Mucosa of rectum (tissue), 2 donors: ENCODE measurements at regions not wholly inside any gene's neighbourhood (a gene's known extent, or its start where the extent isn't known, plus 50 kb on each side); places are given as distances from the start of the nearest gene placed in this dataset.

Experiments used
- H3K27ac ChIP-seq, 2 donors: one replicate each; pipeline ENCODE4 v1.7.0; 2013; ENCODE audit warnings: inconsistent platforms in 2 of 2, low read depth in 2 of 2, low read length in 2 of 2
- H3K27me3 ChIP-seq, 2 donors: one replicate each; pipeline ENCODE4 v1.7.0; 2013; ENCODE audit warnings: low read length in 2 of 2; ENCODE audit not compliant: control insufficient read depth in 2 of 2, insufficient read depth in 2 of 2
- H3K36me3 ChIP-seq, 2 donors: one replicate each; pipeline ENCODE4 v1.7.0; 2013; ENCODE audit warnings: low read length in 2 of 2; ENCODE audit not compliant: control insufficient read depth in 2 of 2, insufficient read depth in 2 of 2
- H3K4me1 ChIP-seq, 2 donors: one replicate each; pipeline ENCODE4 v1.7.0; 2013; ENCODE audit warnings: low read length in 2 of 2, mild to moderate bottlenecking in 1 of 2; ENCODE audit not compliant: control insufficient read depth in 2 of 2, insufficient read depth in 2 of 2
- H3K4me3 ChIP-seq, 2 donors: one replicate each; pipeline ENCODE4 v1.7.0; 2013; ENCODE audit warnings: low read length in 2 of 2
- H3K9ac ChIP-seq, 2 donors: one replicate each; pipeline ENCODE4 v1.7.0; 2013; ENCODE audit warnings: low read length in 2 of 2, low read depth in 1 of 2, mild to moderate bottlenecking in 1 of 2
- H3K9me3 ChIP-seq, 2 donors: one replicate each; pipeline ENCODE4 v1.7.0; 2013; ENCODE audit warnings: low read length in 2 of 2; ENCODE audit not compliant: control insufficient read depth in 2 of 2
- donor health status: healthy.
- donor health status: Normal muscosa, but diverticular disease.

DNA sequence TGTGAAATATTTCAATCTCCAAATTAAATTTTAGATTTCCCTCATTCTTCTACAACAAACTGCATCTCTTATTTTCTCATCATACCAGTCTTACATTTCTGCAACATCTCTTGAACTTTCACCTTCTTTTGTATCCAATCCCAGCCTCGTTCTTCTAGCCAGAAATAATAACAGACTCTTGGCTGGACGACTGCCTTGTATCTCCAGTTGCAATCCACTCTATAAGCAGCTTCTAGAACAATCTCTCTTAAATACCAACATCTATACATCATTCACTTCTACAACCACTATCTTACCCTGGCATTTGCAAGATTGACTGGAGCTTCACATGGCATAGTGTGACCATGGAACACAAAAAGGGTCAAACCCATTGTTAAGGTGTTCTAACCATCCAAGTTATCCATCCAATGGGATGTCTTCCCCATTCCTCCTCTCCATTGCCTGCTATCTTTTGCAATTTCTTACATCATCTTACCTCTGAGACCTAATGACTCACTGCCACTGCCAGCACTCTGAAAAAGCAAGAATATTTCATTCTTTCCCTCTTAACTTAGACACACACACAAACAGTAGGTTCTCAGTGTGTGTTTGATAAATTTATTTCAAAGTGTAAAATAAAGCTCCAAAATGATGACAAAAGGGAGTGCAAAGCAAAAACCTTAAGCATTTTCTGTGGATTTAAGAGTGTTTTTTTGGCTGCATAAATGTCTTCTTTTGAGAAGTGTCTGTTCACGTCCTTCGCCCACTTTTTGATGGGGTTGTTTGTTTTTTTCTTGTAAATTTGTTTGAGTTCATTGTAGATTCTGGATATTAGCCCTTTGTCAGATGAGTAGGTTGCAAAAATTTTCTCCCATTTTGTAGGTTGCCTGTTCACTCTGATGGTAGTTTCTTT, 145.6 kb downstream of the METTL4 start:
- H3K4me3 ChIP-seq: no peak overlapping the region
- H3K36me3 ChIP-seq: no peaks in the 10 kb centered on the region
- H3K27ac ChIP-seq: no peak overlapping the region
- H3K27me3 ChIP-seq: no peaks in the 10 kb centered on the region
- no peak overlapping the region for H3K9ac ChIP-seq
- H3K4me1 ChIP-seq: no peaks in the 10 kb centered on the region
- H3K9me3 ChIP-seq: peaks cover 0 to 3% of the 10 kb centered on the region in 2 donors

DNA sequence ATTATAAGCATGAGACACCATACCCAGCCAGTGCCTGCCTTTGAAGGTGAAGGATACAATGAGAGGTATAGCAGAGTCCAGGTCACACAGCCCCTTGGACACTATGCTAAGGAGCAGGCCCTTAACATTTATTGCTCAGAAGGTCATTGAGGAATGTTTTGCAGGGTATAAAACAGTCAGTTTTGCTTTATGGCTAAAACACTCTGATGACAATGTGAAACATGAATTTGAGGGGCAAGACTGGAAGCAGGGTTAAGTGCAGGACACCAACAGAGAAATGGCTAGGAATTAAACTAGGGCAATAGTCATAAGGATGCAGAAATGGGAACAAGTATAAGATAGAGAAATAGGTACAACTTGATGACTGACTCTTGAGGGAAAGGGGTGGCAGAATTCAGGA, 141.1 kb downstream of the METTL4 start:
- Histone ChIP-seq H3K36me3 (no peaks in the 10 kb centered on the region), H3K9me3 (peaks cover 0 to 3% of the 10 kb centered on the region in 2 donors), H3K4me1 (no peaks in the 10 kb centered on the region), H3K4me3 (no peak overlapping the region), H3K9ac (no peak overlapping the region), H3K27me3 (no peaks in the 10 kb centered on the region), H3K27ac (no peak overlapping the region)

DNA sequence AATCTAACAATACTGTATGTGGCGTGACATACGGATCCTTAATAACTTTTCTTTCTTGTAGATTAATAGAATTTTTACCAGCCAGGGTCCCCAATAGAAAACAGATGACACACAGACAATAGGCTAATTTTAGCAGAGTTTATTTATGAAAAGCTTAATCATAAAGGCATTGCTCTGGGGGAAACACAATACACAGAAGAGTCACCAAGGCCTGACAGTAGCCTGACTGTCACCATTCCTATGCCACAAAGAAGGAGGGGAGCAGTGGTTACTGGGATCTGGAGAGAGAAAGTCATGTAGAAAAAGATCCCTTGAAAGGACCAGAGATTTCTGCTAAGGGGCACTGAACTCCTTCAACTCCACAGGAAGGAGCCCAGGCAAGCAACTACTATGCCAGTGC, 139.5 kb downstream of the METTL4 start:
- Histone ChIP-seq H3K4me3 (no peak overlapping the region), H3K9me3 (peaks cover 0 to 3% of the 10 kb centered on the region in 2 donors), H3K27me3 (no peaks in the 10 kb centered on the region), H3K9ac (no peak overlapping the region), H3K36me3 (no peaks in the 10 kb centered on the region), H3K27ac (no peak overlapping the region), H3K4me1 (no peaks in the 10 kb centered on the region)

DNA sequence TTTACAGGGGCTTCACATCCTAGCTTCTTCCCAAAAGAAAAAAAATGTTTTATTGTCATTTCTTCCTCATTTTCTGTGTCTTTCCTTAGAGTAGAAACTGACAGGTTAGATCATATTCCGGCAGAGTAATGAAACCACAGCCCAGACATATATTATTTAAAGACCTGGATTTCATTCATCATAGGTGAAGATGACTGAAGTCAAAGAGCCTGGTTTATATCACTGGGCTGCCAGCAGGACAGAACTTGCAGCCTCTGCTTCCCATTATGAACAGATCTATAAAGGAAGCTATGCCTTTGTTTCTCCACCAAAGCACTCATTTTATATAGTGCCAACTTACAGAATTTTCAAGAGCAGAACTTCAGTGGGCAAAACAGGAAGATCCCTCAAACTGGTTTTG, 137.9 kb downstream of the METTL4 start:
- peaks cover 0 to 3% of the 10 kb centered on the region in 2 donors for H3K9me3 ChIP-seq
- H3K4me3 ChIP-seq: no peak overlapping the region
- H3K27ac ChIP-seq: no peak overlapping the region
- no peaks in the 10 kb centered on the region for H3K36me3 ChIP-seq
- no peak overlapping the region for H3K9ac ChIP-seq
- H3K4me1 ChIP-seq: no peaks in the 10 kb centered on the region
- H3K27me3 ChIP-seq: no peaks in the 10 kb centered on the region

DNA sequence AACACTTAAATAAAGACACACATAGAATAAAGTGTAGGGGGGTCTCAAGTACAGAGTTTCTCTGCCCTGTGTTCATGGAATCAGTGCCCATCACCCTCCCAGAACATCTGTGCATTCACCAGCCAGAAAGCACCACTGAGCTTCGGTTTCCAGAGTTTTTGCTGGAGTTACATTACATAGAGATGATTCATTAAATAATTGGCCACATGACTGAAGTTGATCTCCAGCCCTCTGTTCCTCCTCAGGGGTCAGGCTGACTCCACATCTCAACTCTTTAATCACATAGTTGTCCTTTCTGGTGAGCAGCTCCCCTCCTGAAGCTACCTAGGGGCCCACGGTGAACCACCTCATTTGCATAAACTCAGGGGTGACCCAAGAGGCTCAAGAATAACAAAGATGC, 129.8 kb downstream of the METTL4 start:
- no peaks in the 10 kb centered on the region for H3K9me3 ChIP-seq
- H3K36me3 ChIP-seq: no peaks in the 10 kb centered on the region
- no peaks in the 10 kb centered on the region for H3K4me1 ChIP-seq
- no peak overlapping the region for H3K4me3 ChIP-seq
- H3K9ac ChIP-seq: no peak overlapping the region
- no peak overlapping the region for H3K27ac ChIP-seq
- no peaks in the 10 kb centered on the region for H3K27me3 ChIP-seq

DNA sequence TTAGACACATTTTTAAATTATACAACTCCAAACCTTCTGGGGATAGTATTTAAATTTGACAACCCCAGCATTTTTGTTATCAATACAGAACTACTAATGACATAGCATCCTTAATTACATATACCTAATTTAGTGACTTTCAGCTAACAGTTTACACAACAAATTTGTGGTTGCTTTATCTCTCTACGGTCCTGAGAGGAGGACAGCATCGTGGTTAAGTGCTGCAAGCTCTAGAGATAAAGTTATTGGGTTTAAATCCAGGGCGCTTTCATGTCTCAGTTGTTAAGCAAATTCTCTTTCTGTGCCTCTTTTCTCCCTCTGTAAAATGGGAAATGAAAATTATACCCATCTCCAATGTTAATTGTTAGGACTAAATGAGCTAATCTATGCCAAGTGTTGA, 129.3 kb downstream of the METTL4 start:
- Histone ChIP-seq H3K4me1 (no peaks in the 10 kb centered on the region), H3K4me3 (no peak overlapping the region), H3K9me3 (no peaks in the 10 kb centered on the region), H3K27me3 (no peaks in the 10 kb centered on the region), H3K36me3 (no peaks in the 10 kb centered on the region), H3K27ac (no peak overlapping the region), H3K9ac (no peak overlapping the region)

DNA sequence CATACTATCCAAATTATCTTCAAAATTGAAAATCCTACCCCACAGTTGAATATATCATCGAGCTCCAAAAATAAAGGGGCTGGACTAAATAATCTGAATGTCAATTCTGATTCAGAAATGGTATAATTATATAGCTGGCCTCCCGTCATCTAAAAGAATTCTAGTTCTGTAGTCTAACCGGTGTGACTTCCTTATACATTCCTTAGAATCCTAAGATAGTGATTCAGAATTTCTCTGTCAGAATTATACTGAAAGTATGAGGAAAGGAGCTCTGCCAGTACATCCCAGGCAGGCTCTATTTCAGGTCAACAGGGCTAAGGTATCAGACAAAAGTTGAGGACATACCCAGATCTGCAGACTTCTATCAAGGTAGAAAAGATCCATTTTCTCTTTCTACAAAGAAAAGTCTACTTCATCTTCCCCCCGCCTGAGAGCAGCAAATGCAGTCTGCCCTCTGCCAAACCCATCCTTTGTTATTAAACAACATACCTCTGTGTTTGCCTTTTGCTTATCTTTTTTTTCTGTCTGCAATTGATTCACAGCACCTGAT, 128.5 kb downstream of the METTL4 start:
- Histone ChIP-seq H3K36me3 (no peaks in the 10 kb centered on the region), H3K9me3 (no peaks in the 10 kb centered on the region), H3K27me3 (no peaks in the 10 kb centered on the region), H3K9ac (no peak overlapping the region), H3K4me3 (no peak overlapping the region), H3K27ac (no peak overlapping the region), H3K4me1 (no peaks in the 10 kb centered on the region)

DNA sequence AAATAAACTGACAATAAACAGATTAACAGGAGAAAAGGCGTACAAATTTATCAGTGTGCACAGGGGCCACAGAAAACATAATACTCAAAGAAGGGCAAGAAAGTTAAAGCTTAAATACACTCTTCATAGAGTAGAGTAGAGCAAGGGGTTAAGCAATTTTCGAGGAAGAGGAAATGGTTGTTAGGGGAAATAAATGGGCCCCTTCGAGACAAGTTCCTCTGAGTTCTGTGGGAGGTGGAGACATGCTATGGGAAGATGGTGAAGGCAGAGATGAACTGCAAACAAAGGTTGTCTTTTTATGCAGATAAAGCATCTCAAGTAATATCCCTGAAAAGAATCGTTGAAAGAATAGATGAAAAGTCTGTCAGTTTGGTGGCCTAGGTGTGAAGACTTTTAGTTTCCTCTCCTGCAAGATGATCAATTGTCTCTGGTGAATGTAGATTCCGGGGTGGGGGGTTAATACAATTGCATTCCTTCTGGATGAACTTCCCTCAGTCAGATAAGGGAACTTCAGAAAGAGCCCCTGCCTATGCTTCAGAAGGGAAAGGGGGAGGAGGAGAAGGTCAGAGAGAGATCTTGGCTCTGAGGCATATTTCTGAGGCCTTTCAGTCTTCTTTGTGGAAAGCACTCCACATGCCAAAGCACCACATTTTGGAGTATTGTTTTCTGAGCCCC, 127.0 kb downstream of the METTL4 start:
- no peak overlapping the region for H3K9ac ChIP-seq
- no peaks in the 10 kb centered on the region for H3K36me3 ChIP-seq
- H3K9me3 ChIP-seq: no peaks in the 10 kb centered on the region
- H3K4me1 ChIP-seq: no peaks in the 10 kb centered on the region
- H3K4me3 ChIP-seq: no peak overlapping the region
- no peaks in the 10 kb centered on the region for H3K27me3 ChIP-seq
- no peak overlapping the region for H3K27ac ChIP-seq

DNA sequence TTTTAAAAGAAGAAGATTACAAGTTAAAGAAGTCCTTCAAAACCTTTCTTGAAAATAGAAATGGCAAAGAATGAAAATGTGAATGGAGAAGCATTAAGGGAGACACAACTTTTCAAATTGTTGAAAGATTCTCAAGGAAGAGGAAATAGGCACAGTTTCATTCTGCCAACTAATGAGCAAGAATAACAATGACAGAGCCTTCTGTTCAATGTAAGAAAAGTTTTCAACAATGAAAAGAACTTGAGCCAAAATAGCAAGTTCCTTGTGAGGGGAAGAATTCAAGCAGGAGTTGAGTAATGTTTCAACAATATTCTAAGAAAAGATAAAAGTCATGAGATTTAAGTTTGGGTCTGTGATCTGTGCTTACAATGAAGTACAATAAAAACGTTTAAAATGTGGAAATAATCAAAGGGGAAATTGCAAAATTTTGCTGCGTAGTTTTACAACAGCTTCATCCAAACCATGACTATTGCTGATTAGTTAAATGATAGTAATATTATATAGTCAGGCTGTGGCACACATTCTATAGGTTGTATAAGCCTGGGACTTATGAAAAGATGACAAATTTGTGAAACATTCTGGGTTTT, 122.6 kb downstream of the METTL4 start:
- H3K27ac ChIP-seq: no peak overlapping the region
- no peak overlapping the region for H3K4me3 ChIP-seq

DNA sequence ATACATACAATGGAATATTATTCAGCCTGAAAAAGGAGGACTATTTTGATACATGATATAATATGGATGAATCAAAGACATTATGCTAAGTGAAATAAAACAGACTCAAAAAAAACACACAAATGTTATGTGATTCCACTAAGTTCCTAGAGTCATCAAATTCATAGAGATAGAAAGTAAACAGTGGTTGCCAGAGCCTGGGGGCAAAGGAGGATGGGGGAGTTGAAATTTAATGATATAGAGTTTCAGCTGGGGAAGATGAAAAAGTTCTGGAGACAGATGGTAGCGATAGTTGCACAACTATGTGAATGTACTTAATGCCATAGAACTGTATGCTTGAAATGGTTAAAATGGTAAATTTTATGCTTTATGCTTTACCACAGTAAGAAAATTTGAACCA, 119.7 kb downstream of the METTL4 start:
- Histone ChIP-seq H3K9ac (no peak overlapping the region), H3K9me3 (no peaks in the 10 kb centered on the region), H3K4me3 (no peak overlapping the region), H3K4me1 (no peaks in the 10 kb centered on the region), H3K27me3 (no peaks in the 10 kb centered on the region), H3K27ac (no peak overlapping the region), H3K36me3 (no peaks in the 10 kb centered on the region)

More for the DNA sequence above, 122.6 kb downstream of the METTL4 start:
- no peaks in the 10 kb centered on the region for H3K9me3 ChIP-seq
- no peak overlapping the region for H3K9ac ChIP-seq
- H3K27me3 ChIP-seq: no peaks in the 10 kb centered on the region
- H3K36me3 ChIP-seq: no peaks in the 10 kb centered on the region
- no peaks in the 10 kb centered on the region for H3K4me1 ChIP-seq
